SU-DHL-6 (cell line): ENCODE measurements at regions not wholly inside any gene's neighbourhood (a gene's known extent, or its start where the extent isn't known, plus 50 kb on each side); places are given as distances from the start of the nearest gene placed in this dataset.

Source experiments
- CTCF ChIP-seq: fragments of 200-600 bp; sonication (generic); IDR thresholded peaks from one replicate; pipeline ENCODE4 v1.5.1; 2017; ENCODE audit warnings: antibody characterized with exemption, mild to moderate bottlenecking, low read length, moderate library complexity; ENCODE audit not compliant: insufficient read depth, poor library complexity, severe bottlenecking
- EZH2phosphoT487 ChIP-seq: fragments of 200-600 bp; sonication (generic), shearing (Covaris generic); conservative IDR thresholded peaks from 2 replicates; pipeline ENCODE4 v1.6.1; 2018; ENCODE audit warnings: mild to moderate bottlenecking, antibody characterized with exemption, low read length, moderate library complexity, mixed read lengths

GRCh38 chr7:101754424-101755159 lies 62.8 kb upstream of the CUX1 start:
- TF ChIP-seq CTCF: no peak
- TF ChIP-seq EZH2phosphoT487: no peak
